Erythroblast (primary cell): ENCODE measurements at regions not wholly inside any gene's neighbourhood (a gene's known extent, or its start where the extent isn't known, plus 50 kb on each side); places are given as distances from the start of the nearest gene placed in this dataset.

Experiments
- GATA1 ChIP-seq: IDR thresholded peaks from 2 replicates; pipeline ENCODE4 v1.6.1; 2011; ENCODE audit warnings: low read depth, mild to moderate bottlenecking, control low read depth, low read length, moderate library complexity
- POLR2A ChIP-seq: IDR thresholded peaks from 2 replicates; pipeline ENCODE4 v1.6.1; 2011; ENCODE audit warnings: mild to moderate bottlenecking, low read length

- TF ChIP-seq POLR2A (no peak), GATA1 (no peak)
These were observed 190.8 kb downstream of the FASLG start for GRCh38 chr1:172849653-172850052.
